ENCODE measurements at regions not wholly inside any gene's neighbourhood (a gene's known extent, or its start where the extent isn't known, plus 50 kb on each side); places are given as distances from the start of the nearest gene placed in this dataset.

GRCh38 chr12:73863546-73863945, 674.1 kb upstream of the ATXN7L3B start:
- TF ChIP-seq CTCF (IDR thresholded peaks at IDR 0.05; ENCODE audit: low read length) (no peak), EZH2 (IDR thresholded peaks at IDR 0.05; ENCODE audit: borderline replicate concordance, low read length) (no peak)

All from OCI-LY1 (cell line).